HCT116 (cell line): ENCODE measurements at regions not wholly inside any gene's neighbourhood (a gene's known extent, or its start where the extent isn't known, plus 50 kb on each side); places are given as distances from the start of the nearest gene placed in this dataset.

Experiments
- ATAC-seq: fragments of 200-7000 bp; cut with Tn5 transposase; 2 replicates; pipeline ENCODE4 v1.9.1; 2020; ENCODE audit warnings: mild to moderate bottlenecking, moderate library complexity
- BruUV-seq: library from RNA; stranded (reverse); fragments of 400-500 nt; replicated peaks from 2 replicates; lab custom pipeline; 2021; lab: Mats Ljungman, UMichigan
- CTCF ChIA-PET: fragments of 300-600 bp; sonication (Branson Sonifier 250); formaldehyde crosslinking; loops from one replicate; lab custom pipeline; 2021; ENCODE audit warnings: antibody characterized with exemption; lab: Charles Lee
- POLR2A ChIA-PET: fragments of 300-600, 350-600 bp; sonication (Branson Sonifier 250); formaldehyde crosslinking; loops from one replicate; lab custom pipeline; 2021; ENCODE audit warnings: antibody characterized with exemption; lab: Charles Lee
- RAD21 ChIA-PET, 2 experiments: fragments of 300-600 bp; sonication (Branson Sonifier 250); formaldehyde crosslinking; loops; one replicate each; lab custom pipeline; 2023; ENCODE audit warnings: low total read pairs in 2 of 2; ENCODE audit not compliant: uncharacterized antibody in 2 of 2, unreplicated experiment in 2 of 2, low non-redundant PET in 1 of 2; lab: Charles Lee
- DNase-seq: peaks from one replicate; pipeline ENCODE4 v3.0.0-alpha.2; 2010; ENCODE audit warnings: low read depth, low spot score
- H2AFZ ChIP-seq: fragments of 200-600 bp; shearing (Covaris generic), sonication (generic); 2 replicates; pipeline ENCODE4 v1.6.1; 2017; ENCODE audit warnings: low read depth, mixed run types, mixed read lengths, antibody characterized with exemption, low read length; ENCODE audit not compliant: poor library complexity, severe bottlenecking
- H3K27ac ChIP-seq: 2 replicates; pipeline ENCODE4 v1.5.1; 2012; ENCODE audit warnings: low read depth, low read length
- H3K27me3 ChIP-seq: fragments of 200-600 bp; sonication (generic); 2 replicates; pipeline ENCODE4 v1.6.1; 2016; ENCODE audit warnings: mixed run types, low read length, mixed read lengths; ENCODE audit not compliant: insufficient read depth
- H3K36me3 ChIP-seq, 2 experiments: fragments of 200-500 bp in 1 of 2; fragments of 200-600 bp in 1 of 2; sonication (Bioruptor generic) in 1 of 2; sonication (generic) in 1 of 2; 2 replicates each; pipeline versions ENCODE4 v1.5.1 to v1.6.1; 2014 to 2016; ENCODE audit warnings: low read length in 2 of 2, inconsistent platforms in 1 of 2, mixed read lengths in 1 of 2, mixed run types in 1 of 2; ENCODE audit not compliant: insufficient read depth in 2 of 2, control insufficient read depth in 1 of 2
- H3K4me1 ChIP-seq, 2 experiments: fragments of 200-600 bp in 1 of 2; sonication (generic) in 1 of 2; 2 replicates each; pipeline versions ENCODE4 v1.5.1 to v1.6.1; 2012 to 2017; ENCODE audit warnings: low read length in 2 of 2, inconsistent platforms in 1 of 2, mild to moderate bottlenecking in 1 of 2, mixed read lengths in 1 of 2, mixed run types in 1 of 2, moderate library complexity in 1 of 2; ENCODE audit not compliant: insufficient read depth in 2 of 2, control insufficient read depth in 1 of 2
- H3K4me2 ChIP-seq: fragments of 200-600 bp; sonication (generic); 2 replicates; pipeline ENCODE4 v1.6.1; 2017; ENCODE audit warnings: mixed run types, low read length, mixed read lengths
- H3K4me3 ChIP-seq, 2 experiments: fragments of 200-600 bp in 1 of 2; sonication (generic) in 1 of 2; replicated peaks in 1 of 2; 2 replicates each; pipeline ENCODE4 v1.5.1; 2011 to 2016; ENCODE audit warnings: low read length in 2 of 2, control low read depth in 1 of 2, low read depth in 1 of 2, mild to moderate bottlenecking in 1 of 2, mixed read lengths in 1 of 2, mixed run types in 1 of 2
- H3K79me2 ChIP-seq: fragments of 200-600 bp; sonication (generic); 2 replicates; pipeline ENCODE4 v1.6.1; 2017; ENCODE audit warnings: mild to moderate bottlenecking, mixed run types, low read length, moderate library complexity, mixed read lengths; ENCODE audit not compliant: insufficient read depth
- H3K9ac ChIP-seq: fragments of 200-600 bp; sonication (generic); 2 replicates; pipeline ENCODE4 v1.6.1; 2016; ENCODE audit warnings: low read length, mixed read lengths
- H3K9me2 ChIP-seq: fragments of 200-600 bp; sonication (generic), shearing (Covaris generic); 2 replicates; pipeline ENCODE4 v1.6.1; 2017; ENCODE audit warnings: mixed run types, mild to moderate bottlenecking, moderate library complexity; ENCODE audit not compliant: insufficient read depth
- H3K9me3 ChIP-seq, 2 experiments: fragments of 200-500 bp in 1 of 2; fragments of 200-600 bp in 1 of 2; sonication (Bioruptor generic) in 1 of 2; sonication (generic) in 1 of 2; 2 replicates each; pipeline ENCODE4 v1.6.1; 2014 to 2017; ENCODE audit warnings: low read length in 2 of 2, mixed read lengths in 2 of 2, inconsistent platforms in 1 of 2, low read depth in 1 of 2, mild to moderate bottlenecking in 1 of 2, mixed run types in 1 of 2, moderate library complexity in 1 of 2; ENCODE audit not compliant: control insufficient read depth in 1 of 2, insufficient read depth in 1 of 2
- H4K20me1 ChIP-seq: fragments of 200-600 bp; sonication (generic), shearing (Covaris generic); 2 replicates; pipeline ENCODE4 v1.6.1; 2017; ENCODE audit warnings: mixed run types, mild to moderate bottlenecking, moderate library complexity; ENCODE audit not compliant: insufficient read depth
- ATF3 ChIP-seq: IDR thresholded peaks from 2 replicates; pipeline ENCODE4 v1.6.1; 2012
- CBX3 ChIP-seq: IDR thresholded peaks from 2 replicates; pipeline ENCODE4 v1.6.1; 2012; ENCODE audit warnings: low read depth
- CEBPB ChIP-seq: IDR thresholded peaks from 2 replicates; pipeline ENCODE4 v1.6.1; 2012; ENCODE audit warnings: low read depth
- CTCF ChIP-seq, 3 experiments: fragments of 200-600 bp in 1 of 3; sonication (generic) in 1 of 3; IDR thresholded peaks in 2 of 3; conservative IDR thresholded peaks in 1 of 3; 2 replicates each; pipeline ENCODE4 v1.5.1; 2012 to 2017; ENCODE audit warnings: low read depth in 2 of 3, low read length in 2 of 3, antibody characterized with exemption in 1 of 3, borderline replicate concordance in 1 of 3, control low read depth in 1 of 3, mild to moderate bottlenecking in 1 of 3, mixed read lengths in 1 of 3, mixed run types in 1 of 3, moderate library complexity in 1 of 3; ENCODE audit not compliant: insufficient read depth in 1 of 3
- ELF1 ChIP-seq: IDR thresholded peaks from 2 replicates; pipeline ENCODE4 v1.6.1; 2012; ENCODE audit warnings: low read depth, borderline replicate concordance
- EZH2 ChIP-seq: fragments of 200-600 bp; sonication (generic); IDR thresholded peaks from 2 replicates; pipeline ENCODE4 v1.6.1; 2017; ENCODE audit warnings: antibody characterized with exemption, mixed run types
- EZH2phosphoT487 ChIP-seq: fragments of 200-600 bp; IDR thresholded peaks from 2 replicates; pipeline ENCODE4 v1.6.1; 2018; ENCODE audit warnings: antibody characterized with exemption, borderline replicate concordance
- FOSL1 ChIP-seq: IDR thresholded peaks from 2 replicates; pipeline ENCODE4 v1.6.1; 2012; ENCODE audit warnings: low read depth
- JUND ChIP-seq: IDR thresholded peaks from 2 replicates; pipeline ENCODE4 v1.6.1; 2012
- MAX ChIP-seq: IDR thresholded peaks from 2 replicates; pipeline ENCODE4 v1.6.1; 2012
- POLR2A ChIP-seq: IDR thresholded peaks from 2 replicates; pipeline ENCODE4 v1.7.0; 2011; ENCODE audit warnings: borderline replicate concordance; ENCODE audit not compliant: insufficient read depth, insufficient read length; ENCODE audit errors: extremely low read depth
- POLR2AphosphoS5 ChIP-seq: IDR thresholded peaks from 2 replicates; pipeline ENCODE4 v1.6.1; 2011; ENCODE audit warnings: mild to moderate bottlenecking, low read depth, low read length, moderate library complexity
- RAD21 ChIP-seq: IDR thresholded peaks from 2 replicates; pipeline ENCODE4 v1.6.1; 2012; ENCODE audit warnings: low read depth, mild to moderate bottlenecking
- SRF ChIP-seq: IDR thresholded peaks from 2 replicates; pipeline ENCODE4 v1.6.1; 2012; ENCODE audit warnings: low read depth
- TCF7L2 ChIP-seq: IDR thresholded peaks from 2 replicates; pipeline ENCODE4 v1.7.0; 2011; ENCODE audit warnings: borderline replicate concordance, inconsistent platforms; ENCODE audit not compliant: insufficient read depth, insufficient read length; ENCODE audit errors: extremely low read depth
- YY1 ChIP-seq: IDR thresholded peaks from 2 replicates; pipeline ENCODE4 v1.6.1; 2011; ENCODE audit warnings: low read length, low read depth, moderate library complexity, mild to moderate bottlenecking; ENCODE audit not compliant: insufficient replicate concordance; ENCODE audit errors: extremely low read depth
- ZFX ChIP-seq: fragments of 450-650 bp; IDR thresholded peaks from 2 replicates; pipeline ENCODE4 v1.6.1; 2017
- intact Hi-C: fragments of 100-400 bp; cut with micrococcal nuclease; formaldehyde crosslinking; loops from 2 replicates; pipeline ENCODE4 v1.10.0; 2022

- Histone ChIP-seq H3K4me2 (no peak overlapping the region), H3K27ac (no peak overlapping the region), H4K20me1 (no peaks in the 10 kb centered on the region), H3K9ac (no peak overlapping the region), H3K9me2 (no peaks in the 10 kb centered on the region), H3K9me3 (no peaks in the 10 kb centered on the region), H3K4me1 (no peaks in the 10 kb centered on the region), H3K4me3 (no peak overlapping the region), H2AFZ (no peak overlapping the region), H3K27me3 (no peaks in the 10 kb centered on the region), H3K36me3 (no peaks in the 10 kb centered on the region), H3K79me2 (no peaks in the 10 kb centered on the region)
- DNase-seq (no peak), ATAC-seq (no peak)
- POLR2A ChIA-PET, result no interaction called here
- no TSS peak for BruUV-seq
- CTCF ChIA-PET, result no interaction called here
- intact Hi-C loops, result no loop called here
- RAD21 ChIA-PET, result no interaction called here
- TF ChIP-seq POLR2AphosphoS5 (no peak), TCF7L2 (no peak), SRF (no peak), MAX (no peak), ATF3 (no peak), POLR2A (no peak), CEBPB (no peak)
Observed at GRCh38 chr2:39550701-39551285, 113.7 kb upstream of the MAP4K3 start.

GRCh38 chr2:39558906-39559305 lies 106.8 kb upstream of the TMEM178A start:
- peaks cover 0 to 13% of the 10 kb centered on the region in 2 experiments; a peak in 3 of 4 replicates for H3K9me3 ChIP-seq
- H3K9me2 ChIP-seq, result no peaks in the 10 kb centered on the region
- no peaks in the 10 kb centered on the region for H4K20me1 ChIP-seq
- ChIA-PET POLR2A (no interaction called here), RAD21 (no interaction called here), CTCF (no interaction called here)
- no peak overlapping the region for H2AFZ ChIP-seq
- BruUV-seq, result no TSS peak
- intact Hi-C loops, result no loop called here
- H3K27ac ChIP-seq, result no peak overlapping the region
- TF ChIP-seq CTCF (IDR thresholded peaks at IDR 0.05 in 2 of 3, conservative IDR thresholded peaks at IDR 0.05 in 1 of 3; ENCODE audit: borderline replicate concordance in 1 of 3, insufficient read depth in 1 of 3, low read depth in 2 of 3, low read length in 2 of 3), result no peak
- no peak for TF ChIP-seq ATF3
- TF ChIP-seq ELF1, result no peak
- no peak for TF ChIP-seq POLR2AphosphoS5
- TF ChIP-seq ZFX, result no peak
- no peak for TF ChIP-seq YY1
- TF ChIP-seq FOSL1, result no peak
- no peak for TF ChIP-seq EZH2
- TF ChIP-seq EZH2phosphoT487, result no peak
- TF ChIP-seq CBX3, result no peak
- no peak for TF ChIP-seq RAD21
- no peak for TF ChIP-seq MAX
- no peak for TF ChIP-seq JUND
- H3K79me2 ChIP-seq, result no peaks in the 10 kb centered on the region
- no peaks in the 10 kb centered on the region for H3K36me3 ChIP-seq
- no peak overlapping the region for H3K4me3 ChIP-seq
- no peak overlapping the region for H3K9ac ChIP-seq
- no peak overlapping the region for H3K4me2 ChIP-seq
- ATAC-seq, result no peak
- H3K4me1 ChIP-seq, result no peaks in the 10 kb centered on the region
- no peak for DNase-seq
- no peaks in the 10 kb centered on the region for H3K27me3 ChIP-seq
